HG03280 (cell line): ENCODE measurements at regions not wholly inside any gene's neighbourhood (a gene's known extent, or its start where the extent isn't known, plus 50 kb on each side); places are given as distances from the start of the nearest gene placed in this dataset.
"Not testable (repeated sequence)": the region's sequence is repeated elsewhere in the genome, so short reads cannot be mapped to it uniquely, and the experiment has no call there.

Experiments used
- ATAC-seq: cut with Tn5 transposase; IDR thresholded peaks from one replicate; pipeline ENCODE4 v1.9.1; 2021; ENCODE audit warnings: mild to moderate bottlenecking, moderate library complexity; ENCODE audit not compliant: unreplicated experiment

DNA sequence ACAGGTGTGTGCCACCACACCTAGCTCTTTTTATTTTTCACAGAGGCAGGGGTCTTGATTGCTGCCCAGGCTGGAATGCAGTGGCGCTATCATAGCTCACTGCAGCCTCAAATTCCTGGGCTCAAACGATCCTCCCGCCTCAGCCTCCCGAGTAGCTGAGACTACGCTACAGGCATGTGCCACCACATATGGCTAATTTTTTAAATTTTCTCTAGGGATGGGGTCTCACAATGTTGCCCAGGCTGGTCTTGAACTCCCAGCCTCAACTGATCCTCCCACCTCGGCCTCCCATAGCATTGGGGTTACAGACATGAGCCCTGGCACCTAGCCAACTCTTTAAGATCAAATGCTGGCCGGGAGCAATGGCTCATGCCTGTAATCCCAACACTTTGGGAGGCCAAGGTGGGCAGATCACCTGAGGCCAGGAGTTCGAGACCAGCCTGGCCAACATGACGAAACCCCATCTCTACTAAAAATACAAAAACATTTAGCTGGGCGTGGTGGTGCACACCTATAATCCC is 50.6 kb upstream of the MYL10 start:
- not testable (repeated sequence) for ATAC-seq

DNA sequence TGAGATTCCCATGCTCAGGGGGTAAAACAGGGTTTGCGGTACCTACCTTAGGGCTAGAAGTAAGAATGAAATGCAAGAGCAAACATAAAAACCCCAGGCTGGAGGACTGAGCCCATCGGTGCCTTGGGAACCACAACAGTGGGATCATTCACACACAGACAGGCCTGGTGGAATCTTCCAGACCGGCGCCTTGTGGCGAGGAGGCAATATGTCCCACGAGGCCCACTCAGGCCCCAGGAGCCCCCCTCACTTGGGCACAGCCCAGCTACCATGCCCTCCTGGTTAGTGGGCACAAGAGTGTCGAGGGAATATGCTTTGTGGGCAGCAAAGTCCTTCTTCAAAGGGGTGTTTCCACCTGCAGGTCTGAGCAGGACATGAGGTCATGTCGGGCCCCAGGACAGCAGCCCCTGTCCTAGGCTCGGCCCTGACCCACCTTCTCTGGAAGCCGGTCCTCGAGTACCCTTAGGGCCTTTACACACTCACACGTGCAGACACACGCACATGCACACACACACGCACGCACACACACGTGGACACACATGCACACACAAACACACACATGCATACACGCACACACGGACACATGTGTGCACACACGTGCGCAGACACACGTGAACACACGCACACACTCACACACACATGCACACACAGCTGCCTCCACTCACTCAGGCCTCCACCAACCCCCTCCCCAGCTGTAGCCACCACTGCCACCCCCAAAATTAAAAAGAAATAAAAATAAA is 51.5 kb upstream of the MYL10 start:
- no peak for ATAC-seq

DNA sequence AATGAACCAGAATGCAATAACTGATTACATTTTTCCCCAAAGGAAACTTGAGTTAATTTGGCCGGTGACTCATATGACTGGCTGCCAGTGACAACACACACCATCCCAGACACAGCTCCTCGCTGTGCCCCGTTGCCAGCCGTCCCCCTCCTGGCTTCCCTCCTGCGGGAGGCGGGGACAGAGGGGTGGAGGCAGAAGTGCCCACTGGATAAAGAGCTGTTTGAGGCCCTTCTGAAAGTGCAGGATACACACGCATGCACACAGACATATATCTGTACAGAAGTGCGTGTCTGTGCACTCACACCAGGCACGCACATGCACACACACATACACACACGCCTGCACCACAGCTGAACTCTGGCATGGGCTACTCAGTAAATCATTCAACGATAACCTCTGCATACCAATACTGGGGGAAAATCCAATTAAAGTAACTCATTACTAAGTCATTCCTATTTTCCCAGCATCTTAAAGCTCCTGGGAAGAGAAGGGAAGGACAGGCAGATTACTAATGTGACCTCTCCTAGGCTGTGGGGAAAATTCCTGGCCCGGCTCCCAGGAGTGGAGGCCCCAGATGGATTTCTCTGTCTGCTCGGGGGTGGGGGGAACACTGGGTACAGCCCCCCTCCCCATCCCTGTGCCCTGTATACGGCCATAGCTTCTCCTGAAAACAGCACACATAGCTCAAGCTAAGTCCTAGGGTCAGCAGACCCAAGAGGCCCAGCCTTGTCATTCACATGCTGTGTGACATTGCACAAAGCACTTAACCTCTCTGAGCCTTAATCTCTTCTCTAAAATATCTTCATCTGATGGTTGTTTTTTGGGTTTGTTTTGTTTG is 52.3 kb upstream of the MYL10 start:
- no peak for ATAC-seq

DNA sequence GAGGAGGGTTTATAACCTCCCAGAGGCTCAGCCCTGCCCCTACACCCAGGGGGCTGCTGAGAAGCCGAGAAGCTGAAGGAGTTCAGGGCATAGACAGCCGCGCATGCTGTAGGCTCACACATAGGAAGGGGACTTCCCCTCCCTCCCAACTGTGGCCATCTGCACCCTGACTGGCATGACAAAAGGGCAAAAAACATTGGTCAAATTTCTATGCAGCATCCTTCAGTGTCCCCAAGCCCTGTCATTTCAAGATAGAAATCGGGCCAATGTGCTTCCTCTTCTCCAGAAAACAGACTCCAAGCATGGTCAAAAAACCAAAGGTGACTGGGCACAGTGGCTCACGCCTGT is 55.9 kb upstream of the MYL10 start:
- no peak for ATAC-seq

DNA sequence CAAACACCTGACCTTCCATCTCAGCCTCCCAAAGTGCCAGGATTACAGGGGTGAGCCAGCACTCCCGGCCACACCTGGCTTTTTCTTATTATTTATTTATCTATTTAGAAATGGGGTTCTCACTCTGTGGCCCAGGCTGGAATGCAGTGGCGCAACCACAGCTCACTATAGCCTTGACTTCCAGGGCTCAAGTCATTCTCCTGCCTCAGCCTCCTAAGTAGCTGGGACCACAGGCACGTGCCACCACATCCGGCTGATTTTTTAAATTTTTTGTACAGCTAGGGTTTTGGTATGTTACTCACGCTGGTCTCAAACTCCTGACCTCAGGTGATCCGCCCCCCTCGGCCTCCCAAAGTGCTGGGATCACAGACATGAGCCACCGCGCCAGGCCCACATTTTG is 56.9 kb upstream of the MYL10 start:
- no peak for ATAC-seq

DNA sequence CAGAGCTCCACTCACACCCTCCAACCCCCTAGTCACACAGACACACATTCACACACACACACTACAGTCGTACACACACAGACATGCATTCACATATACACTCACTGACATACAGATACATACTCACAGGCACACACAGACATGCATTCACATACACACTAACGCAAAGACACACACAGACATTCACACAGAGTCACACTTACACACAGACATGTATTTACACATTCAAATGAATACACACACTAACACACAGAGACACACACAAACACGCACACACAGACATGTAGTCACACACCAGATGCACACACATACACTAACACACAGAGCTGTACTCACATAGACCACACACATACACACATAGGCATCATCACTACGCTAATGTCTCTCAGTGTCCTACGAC is 58.0 kb upstream of the MYL10 start:
- no peak for ATAC-seq

DNA sequence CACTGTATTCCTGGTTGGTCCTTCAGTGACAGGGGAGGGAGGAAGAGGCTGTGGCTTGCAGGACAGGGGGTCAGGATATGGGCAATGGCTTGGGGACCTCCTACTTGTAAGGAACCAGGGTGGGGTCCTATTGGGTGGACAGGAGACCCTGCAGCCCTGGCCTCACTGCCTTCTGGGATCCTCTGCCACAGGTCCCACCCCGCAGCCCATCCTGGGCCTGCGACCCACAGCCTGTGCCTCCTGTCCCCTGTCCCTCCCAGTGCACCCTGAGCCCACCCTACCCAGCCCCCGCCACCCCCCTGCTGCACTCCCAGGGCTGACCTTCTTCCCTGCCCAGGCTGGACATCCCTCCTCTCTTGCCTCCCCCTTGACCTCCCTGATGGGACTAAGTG is 58.7 kb upstream of the MYL10 start:
- ATAC-seq = no peak

DNA sequence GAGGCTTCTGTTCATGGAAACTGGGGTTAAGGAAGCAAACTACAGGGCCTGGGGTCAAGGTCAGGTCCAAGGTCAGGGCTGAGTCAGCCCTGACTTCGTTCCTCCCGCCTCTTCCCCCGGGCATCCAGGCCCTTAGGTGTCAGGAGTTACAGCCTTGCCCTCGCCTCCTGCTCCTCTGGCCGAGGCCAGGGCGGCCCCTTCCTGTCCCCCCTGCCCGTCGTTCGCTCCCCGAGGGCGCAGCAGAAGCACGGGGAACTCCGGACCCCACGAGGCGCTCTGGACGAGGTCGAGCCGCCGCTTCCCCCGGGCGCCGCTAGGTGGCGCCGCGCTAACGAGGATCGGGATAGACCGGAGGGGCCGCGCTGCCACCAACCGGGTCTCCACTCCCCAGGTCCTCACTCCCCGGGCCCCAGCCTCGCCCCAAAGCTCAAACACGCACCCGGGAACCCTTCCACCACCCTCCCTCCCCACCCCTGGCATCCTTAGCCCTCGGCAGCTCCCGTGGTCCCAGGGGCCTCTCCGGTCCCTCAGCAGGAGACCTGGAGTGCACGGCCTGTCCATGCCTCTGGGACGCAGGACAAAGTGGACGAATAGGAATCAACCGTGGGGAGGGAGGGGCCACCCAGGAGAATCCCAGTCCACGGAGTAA is 59.2 kb upstream of the MYL10 start:
- peak; percentile 69 for ATAC-seq

DNA sequence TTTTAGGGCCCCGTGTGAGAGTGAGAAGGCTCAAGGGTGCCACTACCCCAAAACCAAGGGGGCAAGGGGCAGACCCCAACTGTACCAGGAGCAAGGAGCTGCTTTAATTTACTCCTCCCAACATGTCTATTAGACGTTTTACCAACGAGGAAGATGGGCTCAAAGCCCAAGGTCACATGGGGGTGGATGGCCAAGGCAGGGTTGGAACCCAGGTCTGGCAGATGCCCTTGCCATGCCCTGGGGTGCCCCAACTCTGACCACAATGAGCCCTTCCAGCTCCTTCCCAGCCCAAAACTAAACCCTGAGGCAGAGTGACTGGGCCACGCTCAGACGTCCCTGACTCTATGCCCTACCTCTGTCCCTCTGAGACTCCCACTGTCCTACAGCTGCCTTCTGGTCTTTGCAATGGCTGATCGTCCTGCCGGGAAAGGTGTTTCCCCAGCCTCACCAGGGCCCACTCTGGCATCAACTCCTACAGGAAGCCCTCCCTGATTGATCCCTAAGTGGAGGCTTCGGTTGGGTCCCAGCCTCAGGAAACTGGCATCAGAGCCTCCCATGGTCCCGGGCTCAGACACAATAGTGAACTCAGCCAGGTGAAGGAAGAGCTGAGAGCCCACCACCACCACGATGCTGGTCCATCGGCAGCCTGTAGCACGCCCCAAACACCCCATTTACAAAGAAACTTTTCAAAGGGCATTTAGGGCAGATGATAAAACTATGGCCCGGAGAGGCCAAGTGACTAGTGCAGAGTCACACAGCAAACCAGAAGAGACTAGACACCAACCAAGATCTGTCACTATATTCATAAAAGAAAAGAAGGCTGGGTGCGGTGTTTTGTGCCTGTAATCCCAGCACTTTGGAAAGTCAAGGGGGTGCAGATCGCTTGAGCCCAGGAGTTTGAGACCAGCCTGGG is 60.2 kb upstream of the MYL10 start:
- no peak for ATAC-seq

DNA sequence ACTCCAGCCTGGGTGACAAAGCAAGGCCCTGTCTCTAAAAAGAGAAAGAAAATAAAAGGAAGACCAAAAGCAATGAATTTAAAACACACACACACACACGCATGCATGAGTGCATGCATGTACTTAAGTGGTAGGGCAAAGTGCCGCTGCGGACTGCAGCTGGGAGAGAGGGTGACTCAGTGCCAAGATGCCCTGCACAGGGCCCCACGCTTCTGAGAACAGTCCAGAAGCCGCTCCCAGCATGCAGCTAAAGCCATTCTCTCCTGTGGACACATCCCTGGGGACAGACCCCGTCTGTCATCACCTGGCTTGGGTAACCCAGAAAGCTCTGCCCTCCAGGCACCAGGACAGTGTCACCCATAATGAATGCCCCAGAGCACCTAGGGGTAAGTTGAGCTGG is 61.0 kb upstream of the MYL10 start:
- ATAC-seq = no peak

DNA sequence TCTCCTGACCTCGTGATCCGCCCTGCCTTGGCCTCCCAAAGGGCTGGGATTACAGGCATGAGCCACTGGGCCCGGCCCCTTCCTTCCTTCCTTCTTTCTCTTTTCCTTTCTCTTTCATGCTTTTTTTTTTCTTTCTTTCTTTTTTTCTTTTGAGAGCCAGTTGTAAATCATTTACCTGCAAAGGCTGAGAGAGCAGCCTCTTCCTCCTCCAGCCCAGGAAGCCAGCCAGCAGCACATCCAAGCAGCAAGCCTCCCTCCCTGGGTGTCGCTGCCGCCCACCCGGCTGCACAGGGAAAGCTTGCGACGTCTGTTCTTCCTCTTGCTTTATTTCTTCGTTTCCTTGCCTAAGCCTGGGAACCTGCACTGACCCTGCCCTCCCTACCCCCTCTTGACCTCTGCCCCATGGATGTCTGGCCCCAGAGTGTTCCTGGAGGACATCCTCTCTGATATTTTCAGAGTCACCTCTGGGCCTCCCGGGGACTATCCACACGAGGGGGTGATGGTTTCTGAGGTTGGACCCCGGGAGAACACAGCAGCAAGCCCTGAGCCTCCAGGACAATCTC is 62.8 kb upstream of the MYL10 start:
- ATAC-seq = no peak

DNA sequence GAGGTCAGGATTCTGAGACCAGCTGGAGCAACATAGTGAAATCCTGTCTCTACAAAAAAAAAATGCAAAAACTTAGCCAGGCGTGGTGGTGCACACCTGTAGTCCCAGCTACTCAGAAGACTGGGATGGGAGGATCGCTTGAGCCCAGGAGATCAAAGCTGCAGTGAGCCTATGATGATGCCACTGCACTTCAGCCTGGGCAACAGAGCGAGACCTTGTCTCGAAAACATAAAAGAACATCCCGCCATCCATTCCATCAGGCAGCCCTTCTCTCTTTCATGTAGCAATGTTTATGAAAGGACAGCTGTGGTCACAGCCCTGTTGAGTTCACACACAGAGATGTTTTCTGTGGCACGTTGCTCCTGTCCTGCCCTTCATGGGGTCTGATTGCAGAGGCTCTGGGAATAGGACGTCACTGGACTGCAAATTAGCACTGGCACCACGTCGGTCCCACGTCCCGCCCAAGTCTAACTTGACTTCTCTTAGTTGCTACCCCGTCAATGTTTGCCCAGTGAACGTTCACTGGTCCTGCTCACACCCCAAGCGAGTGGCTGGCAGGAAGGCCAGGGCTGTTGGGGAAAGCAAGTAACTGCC is 64.5 kb upstream of the MYL10 start:
- no peak for ATAC-seq

DNA sequence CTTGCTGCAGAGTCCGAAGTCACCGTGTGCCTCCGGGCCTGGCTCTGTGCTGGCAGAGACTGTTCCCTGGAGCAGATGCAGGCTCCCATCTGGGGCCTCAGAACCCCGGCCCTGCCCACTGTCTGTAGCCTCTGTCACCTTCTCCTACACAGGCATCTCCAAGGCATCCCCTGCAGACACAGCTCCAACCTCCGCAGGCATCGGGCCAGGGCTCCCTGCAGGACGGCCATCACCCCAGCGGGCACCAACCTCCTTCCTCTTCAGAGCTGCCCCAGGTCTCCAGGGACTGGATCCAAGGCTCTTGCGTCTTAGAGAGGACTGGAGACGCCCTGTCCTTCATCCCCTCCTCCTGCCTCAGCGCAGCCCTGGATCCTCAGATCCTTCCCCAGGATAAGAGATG is 69.9 kb upstream of the MYL10 start:
- no peak for ATAC-seq

DNA sequence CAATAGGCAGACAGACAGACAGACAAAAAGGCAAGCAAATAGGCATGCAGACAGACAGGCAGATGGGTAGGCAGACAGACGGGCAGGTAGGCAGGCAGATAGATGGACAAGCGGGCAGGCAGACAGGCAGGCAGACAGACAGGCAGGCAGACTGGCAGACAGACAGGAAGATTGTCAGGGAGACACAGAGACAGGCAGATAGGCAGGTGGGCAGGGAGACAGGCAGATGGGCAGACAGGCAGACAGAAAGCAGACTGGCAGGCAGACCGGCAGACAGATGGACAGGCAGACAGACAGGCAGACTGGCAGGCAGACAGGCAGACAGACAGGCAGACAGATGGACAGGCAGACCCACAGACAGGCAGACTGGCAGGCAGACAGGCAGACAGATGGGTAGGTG is 70.3 kb upstream of the MYL10 start:
- no peak for ATAC-seq

DNA sequence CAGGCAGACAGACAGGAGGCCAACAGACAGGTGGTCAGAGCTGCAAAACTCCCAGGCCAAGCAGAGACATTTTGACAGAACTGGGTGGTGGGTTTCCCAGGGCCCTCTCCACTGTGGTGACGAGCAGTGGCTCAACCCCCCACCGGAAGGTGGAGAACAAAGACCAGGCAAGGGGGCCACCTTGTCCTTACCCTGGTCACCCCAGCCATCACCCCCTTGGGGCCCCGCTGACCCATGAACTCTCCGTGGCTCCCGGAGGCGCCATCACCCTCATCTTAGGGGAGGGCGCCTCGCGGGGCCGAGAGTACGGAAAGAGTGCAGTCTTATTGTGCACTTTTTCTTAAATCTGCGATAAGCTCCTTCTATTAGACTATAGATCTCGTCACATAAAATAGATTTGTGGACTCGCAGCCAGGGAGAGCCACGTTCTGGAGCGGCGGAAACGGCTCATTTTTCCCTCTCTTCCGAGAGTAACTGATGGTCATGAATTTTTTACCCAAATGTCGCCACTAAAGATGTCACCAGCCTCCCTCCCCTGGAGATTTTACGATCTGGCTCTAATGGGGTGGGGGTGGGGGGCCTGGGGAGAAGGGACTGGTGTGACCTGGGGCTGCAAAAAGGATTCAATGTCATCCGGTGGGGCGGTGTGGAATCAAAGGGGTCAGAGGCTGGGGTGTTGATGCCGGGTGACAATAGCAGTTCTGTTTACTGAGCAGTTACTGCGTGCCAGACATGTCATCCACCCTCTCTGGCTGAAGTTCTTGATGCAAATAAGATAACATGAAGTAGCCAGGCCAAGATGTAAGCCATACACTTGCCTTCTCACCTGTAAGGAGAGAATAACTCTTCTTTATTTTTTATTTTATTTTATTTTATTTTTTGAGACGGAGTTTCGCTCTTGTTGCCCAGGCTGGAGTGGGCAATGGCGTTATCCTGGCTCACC is 71.1 kb upstream of the MYL10 start:
- no peak for ATAC-seq

DNA sequence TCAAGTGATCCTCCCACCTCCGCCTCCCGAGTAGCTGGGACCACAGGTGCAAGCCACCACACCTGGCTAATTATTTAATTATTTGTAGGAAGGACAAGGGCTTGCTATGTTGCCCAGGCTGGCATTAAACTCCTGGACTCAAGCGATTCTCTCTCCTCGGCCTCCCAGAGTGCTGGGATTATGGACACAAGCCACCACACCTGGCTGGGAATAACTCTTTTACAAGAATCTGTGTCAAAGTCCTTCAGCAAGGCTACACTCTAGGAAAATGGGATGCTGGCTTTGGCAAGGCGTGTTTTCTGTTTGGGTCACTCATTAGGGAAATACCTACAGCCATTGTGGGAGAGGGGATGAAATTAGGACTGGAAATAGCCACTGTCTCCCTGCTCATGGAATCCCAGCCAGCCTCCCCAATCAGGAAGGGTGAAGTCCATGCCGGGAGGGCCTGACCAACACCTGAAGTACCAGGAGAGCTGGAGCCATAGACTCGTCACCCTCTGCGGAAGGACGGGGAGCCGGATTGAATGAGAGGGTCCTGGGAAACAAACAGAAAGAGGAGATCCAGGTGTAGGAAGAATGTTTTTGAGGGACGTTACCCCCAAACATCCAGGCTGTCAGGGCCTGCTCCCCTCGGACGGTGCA is 72.2 kb upstream of the MYL10 start:
- no peak for ATAC-seq

DNA sequence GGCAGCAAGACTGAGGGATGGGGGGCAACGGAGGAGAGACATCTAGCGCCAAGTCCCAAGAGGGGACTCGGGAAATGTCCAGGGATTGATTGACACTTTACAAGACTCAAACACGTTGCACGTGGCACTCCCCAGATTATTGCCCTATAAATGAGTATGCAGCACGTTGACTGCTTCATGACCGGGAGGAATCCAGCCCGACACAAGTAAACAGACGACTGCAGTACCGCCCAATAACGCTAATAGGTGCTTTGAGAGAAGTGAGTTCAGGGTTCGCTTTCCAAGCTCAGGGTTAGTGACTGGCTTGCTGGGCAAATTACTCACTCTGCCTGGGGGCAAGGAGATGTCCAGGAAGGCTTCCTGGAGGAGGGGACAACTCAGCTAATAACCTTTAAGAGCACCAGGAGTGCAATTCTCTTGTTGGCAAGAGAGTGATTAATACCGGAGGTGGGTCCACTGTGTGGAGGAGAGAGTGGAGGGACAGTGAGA is 73.3 kb upstream of the MYL10 start:
- no peak for ATAC-seq

DNA sequence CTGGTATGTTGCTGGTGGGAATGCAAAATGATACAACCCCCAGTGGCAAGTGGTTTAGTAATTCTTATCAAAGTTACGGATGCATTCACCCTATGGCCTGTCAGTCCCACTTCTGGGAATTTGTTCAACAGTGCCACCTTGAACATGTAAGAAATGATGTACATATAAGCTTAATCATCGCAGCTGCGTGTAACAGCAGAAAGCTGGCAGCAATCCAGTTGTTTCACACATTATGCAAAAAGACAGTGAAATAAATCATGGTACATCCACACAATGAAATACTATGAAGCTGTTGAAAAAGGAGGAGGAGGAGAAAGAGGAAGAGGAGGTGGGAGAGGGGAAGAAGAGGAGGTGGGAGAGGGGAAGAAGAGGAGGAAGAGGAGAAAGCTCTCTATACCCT is 76.2 kb upstream of the MYL10 start:
- no peak for ATAC-seq
